Parathyroid adenoma (tissue), 2 donors: ENCODE measurements at regions not wholly inside any gene's neighbourhood (a gene's known extent, or its start where the extent isn't known, plus 50 kb on each side); places are given as distances from the start of the nearest gene placed in this dataset.

ENCODE experiments used
- H2AFZ ChIP-seq: fragments of 300-600 bp; sonication (generic); one replicate; pipeline ENCODE4 v1.7.0; 2017; ENCODE audit warnings: antibody characterized with exemption, mild to moderate bottlenecking
- H3K27ac ChIP-seq: fragments of 300-600 bp; sonication (generic); one replicate; pipeline ENCODE4 v1.7.0; 2017
- H3K27me3 ChIP-seq: fragments of 300-600 bp; sonication (generic); one replicate; pipeline ENCODE4 v1.7.0; 2017; ENCODE audit warnings: low read length; ENCODE audit not compliant: control insufficient read depth, insufficient read depth
- H3K36me3 ChIP-seq: fragments of 300-600 bp; sonication (generic); one replicate; pipeline ENCODE4 v1.7.0; 2017; ENCODE audit warnings: low read length; ENCODE audit not compliant: control insufficient read depth, insufficient read depth
- H3K4me1 ChIP-seq: fragments of 300-600 bp; sonication (generic); one replicate; pipeline ENCODE4 v1.7.0; 2017; ENCODE audit warnings: control low read depth
- H3K4me2 ChIP-seq: fragments of 300-600 bp; sonication (generic); one replicate; pipeline ENCODE4 v1.7.0; 2017; ENCODE audit warnings: low read length
- H3K4me3 ChIP-seq: fragments of 300-600 bp; sonication (generic); one replicate; pipeline ENCODE4 v1.7.0; 2017; ENCODE audit warnings: low read depth, low read length
- H3K79me2 ChIP-seq: fragments of 300-600 bp; sonication (generic); one replicate; pipeline ENCODE4 v1.7.0; 2017; ENCODE audit warnings: control low read depth
- H3K9ac ChIP-seq: fragments of 300-600 bp; sonication (generic); one replicate; pipeline ENCODE4 v1.7.0; 2017; ENCODE audit warnings: mild to moderate bottlenecking
- H3K9me3 ChIP-seq: fragments of 300-600 bp; sonication (generic); one replicate; pipeline ENCODE4 v1.7.0; 2017; ENCODE audit warnings: low read length; ENCODE audit not compliant: control insufficient read depth
- CTCF ChIP-seq: fragments of 300-600 bp; sonication (generic); IDR thresholded peaks from one replicate; pipeline ENCODE4 v1.7.0; 2017; ENCODE audit warnings: antibody characterized with exemption, mild to moderate bottlenecking
- donor health status: primary hyperparathyroidism.

DNA sequence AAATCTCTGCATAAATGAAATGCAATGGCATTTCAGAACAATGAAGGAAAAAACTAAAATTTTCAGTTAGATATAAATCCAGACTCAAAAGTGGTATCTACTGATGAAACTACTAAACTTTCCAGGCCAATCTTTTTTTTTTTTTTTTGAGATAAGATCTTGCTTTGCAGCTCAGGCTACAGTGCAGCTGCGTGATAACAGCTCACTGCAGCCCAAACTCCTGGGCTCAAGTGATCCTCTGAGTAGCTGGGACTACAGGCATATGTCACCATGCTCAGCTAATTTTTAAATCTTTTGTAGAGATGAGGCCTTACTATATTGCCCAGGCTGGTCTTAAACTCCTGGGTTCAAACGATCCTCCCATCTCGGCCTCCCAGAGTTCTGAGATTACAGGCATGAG lies 1228.2 kb upstream of the ADGRL3 start:
- no peak overlapping the region for H3K27ac ChIP-seq
- H3K4me2 ChIP-seq = no peak overlapping the region
- TF ChIP-seq CTCF = no peak
- no peaks in the 10 kb centered on the region for H3K79me2 ChIP-seq
- H3K4me3 ChIP-seq = no peak overlapping the region
- no peaks in the 10 kb centered on the region for H3K36me3 ChIP-seq
- no peak overlapping the region for H3K9ac ChIP-seq
- no peak overlapping the region for H2AFZ ChIP-seq
- no peaks in the 10 kb centered on the region for H3K9me3 ChIP-seq
- no peaks in the 10 kb centered on the region for H3K27me3 ChIP-seq
- no peaks in the 10 kb centered on the region for H3K4me1 ChIP-seq

DNA sequence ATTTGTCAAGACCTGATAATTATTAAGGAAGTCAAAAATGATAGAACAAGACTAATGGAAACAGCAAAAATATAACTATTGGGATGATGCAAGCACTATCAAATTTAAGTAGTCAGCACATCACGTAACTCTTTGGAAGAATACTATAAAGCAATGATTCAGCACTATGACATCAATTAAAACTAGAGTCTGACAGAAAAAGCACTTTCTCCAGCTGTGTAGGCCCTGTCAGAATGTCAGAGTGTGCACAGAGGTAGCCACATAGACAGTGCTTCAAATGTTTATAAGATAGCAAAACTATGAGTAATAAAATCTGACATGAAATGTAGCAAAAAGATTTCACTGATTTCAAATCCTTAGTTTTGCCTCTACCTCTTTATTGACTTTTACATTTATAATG lies 1226.6 kb upstream of the ADGRL3 start:
- Histone ChIP-seq H3K4me1 (no peaks in the 10 kb centered on the region), H3K9ac (no peak overlapping the region), H3K4me2 (no peak overlapping the region), H3K9me3 (no peaks in the 10 kb centered on the region), H2AFZ (no peak overlapping the region), H3K4me3 (no peak overlapping the region), H3K27me3 (no peaks in the 10 kb centered on the region), H3K36me3 (no peaks in the 10 kb centered on the region), H3K27ac (no peak overlapping the region), H3K79me2 (no peaks in the 10 kb centered on the region)
- no peak for TF ChIP-seq CTCF

DNA sequence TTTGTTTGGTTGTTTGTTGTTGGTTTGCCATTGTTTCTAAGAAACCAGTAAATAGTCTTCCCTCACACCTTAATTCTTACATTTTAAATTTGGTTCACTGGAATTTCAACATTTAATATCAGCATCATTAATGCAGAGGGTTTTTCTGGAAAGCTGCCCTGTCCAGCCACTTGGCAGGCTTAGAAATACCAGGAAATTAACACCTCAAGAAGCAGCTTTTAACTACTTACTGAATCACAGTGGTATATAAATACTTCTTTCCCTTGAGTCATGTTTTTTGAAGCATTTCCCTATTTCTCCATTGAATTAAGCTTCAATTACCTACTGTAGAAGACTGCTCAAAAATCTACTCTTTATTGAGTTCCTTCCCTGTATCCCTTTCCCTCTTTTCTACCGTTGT lies 1221.1 kb upstream of the ADGRL3 start:
- no peak overlapping the region for H3K9ac ChIP-seq

GRCh38 chr4:59983852-59984251 lies 1216.3 kb upstream of the ADGRL3 start:
- no peaks in the 10 kb centered on the region for H3K27me3 ChIP-seq
- H3K9ac ChIP-seq = no peak overlapping the region
- TF ChIP-seq CTCF = no peak
- H3K4me1 ChIP-seq = no peaks in the 10 kb centered on the region
- H2AFZ ChIP-seq = no peak overlapping the region
- no peaks in the 10 kb centered on the region for H3K79me2 ChIP-seq
- no peaks in the 10 kb centered on the region for H3K36me3 ChIP-seq
- no peak overlapping the region for H3K27ac ChIP-seq
- no peak overlapping the region for H3K4me3 ChIP-seq
- no peaks in the 10 kb centered on the region for H3K9me3 ChIP-seq
- H3K4me2 ChIP-seq = no peak overlapping the region

More for the DNA sequence above, 1221.1 kb upstream of the ADGRL3 start:
- H3K36me3 ChIP-seq = no peaks in the 10 kb centered on the region
- no peak overlapping the region for H3K27ac ChIP-seq
- H3K4me2 ChIP-seq = no peak overlapping the region
- no peak overlapping the region for H3K4me3 ChIP-seq
- no peaks in the 10 kb centered on the region for H3K79me2 ChIP-seq
- no peaks in the 10 kb centered on the region for H3K4me1 ChIP-seq
- H2AFZ ChIP-seq = no peak overlapping the region
- no peaks in the 10 kb centered on the region for H3K9me3 ChIP-seq
- H3K27me3 ChIP-seq = no peaks in the 10 kb centered on the region
- no peak for TF ChIP-seq CTCF

DNA sequence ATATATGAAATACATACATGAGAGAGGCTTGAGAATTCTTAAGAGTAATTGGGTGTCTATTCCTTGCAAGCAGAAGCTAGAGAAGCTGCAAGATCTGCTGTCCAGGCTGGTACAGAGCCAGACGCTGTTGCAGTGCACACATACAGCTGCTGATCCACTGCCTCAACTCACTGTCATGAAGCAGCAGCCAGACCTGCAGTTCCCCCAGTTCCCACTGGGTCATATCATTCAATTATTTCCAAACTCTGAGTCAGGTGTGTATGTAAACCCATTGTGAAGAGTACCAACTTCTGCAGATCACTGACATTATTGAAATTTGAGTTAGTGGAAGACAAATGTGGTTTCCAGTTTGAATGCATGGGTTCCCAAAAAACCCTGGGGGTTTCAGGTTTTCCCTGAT lies 1212.8 kb upstream of the ADGRL3 start:
- Histone ChIP-seq H3K79me2 (no peaks in the 10 kb centered on the region), H3K4me3 (no peak overlapping the region), H3K4me2 (no peak overlapping the region), H3K27me3 (no peaks in the 10 kb centered on the region), H2AFZ (no peak overlapping the region), H3K36me3 (no peaks in the 10 kb centered on the region), H3K27ac (no peak overlapping the region), H3K4me1 (no peaks in the 10 kb centered on the region), H3K9ac (no peak overlapping the region), H3K9me3 (no peaks in the 10 kb centered on the region)
- TF ChIP-seq CTCF = no peak
